ENCODE measurements at regions not wholly inside any gene's neighbourhood (a gene's known extent, or its start where the extent isn't known, plus 50 kb on each side); places are given as distances from the start of the nearest gene placed in this dataset.

DNA sequence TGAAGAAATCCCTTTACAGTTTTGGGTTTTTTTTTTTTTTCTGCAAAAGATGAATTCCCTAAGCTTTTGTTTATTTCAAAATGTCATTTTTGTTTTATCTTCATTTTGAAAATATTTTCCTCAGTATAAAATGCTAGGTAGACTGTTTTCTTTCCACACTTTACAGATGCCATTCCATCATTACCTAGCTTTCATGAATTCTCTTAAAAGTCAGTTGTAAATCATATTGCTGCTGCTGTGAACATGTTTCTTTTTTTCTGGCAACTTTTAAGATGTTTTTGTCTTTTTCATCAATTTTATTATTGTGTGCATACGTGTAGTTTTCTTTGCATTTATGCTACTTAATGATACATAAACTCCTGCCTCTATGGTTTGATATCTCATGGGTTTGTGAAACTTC lies 168.3 kb downstream of the FAXC start:
- Histone ChIP-seq H3K27me3 (ENCODE audit: control insufficient read depth in 2 of 2, insufficient read depth in 2 of 2, low read length in 2 of 2) (no peaks in the 10 kb centered on the region), H3K4me1 (replicated peaks in 1 of 2; ENCODE audit: control insufficient read depth in 2 of 2, insufficient read depth in 2 of 2, low read length in 2 of 2) (no peaks in the 10 kb centered on the region), H3K4me3 (no peak overlapping the region), H3K36me3 (ENCODE audit: control insufficient read depth, insufficient read depth, low read length) (no peaks in the 10 kb centered on the region), H3K9ac (ENCODE audit: insufficient read depth in 1 of 2, low read depth in 2 of 2, low read length in 2 of 2) (no peak overlapping the region), H3K27ac (ENCODE audit: extremely low read depth, low read depth, low read length) (no peak overlapping the region), H3K4me2 (ENCODE audit: insufficient read depth, low read length) (no peak overlapping the region), H3K9me1 (ENCODE audit: control insufficient read depth, insufficient read depth, low read length) (no peaks in the 10 kb centered on the region), H4K20me1 (replicated peaks; ENCODE audit: control insufficient read depth, insufficient read depth, low read length) (no peaks in the 10 kb centered on the region), H3K9me3 (replicated peaks; ENCODE audit: control insufficient read depth, insufficient read depth, low read depth, low read length) (no peaks in the 10 kb centered on the region), H3K79me2 (ENCODE audit: control insufficient read depth, insufficient read depth, low read length) (no peaks in the 10 kb centered on the region), H2AFZ (ENCODE audit: low read depth, low read length) (no peak overlapping the region)
- WGBS (ENCODE audit: insufficient coverage, low coverage, missing lambda C conversion rate), result 5% methylated on average over 1 of the region's 1 CpG
- intact Hi-C loops (cut with micrococcal nuclease) (no loop called here), in situ Hi-C loops (cut with MboI) (no loop called here)
- ATAC-seq (no peak), FAIRE-seq (no peak), DNase-seq (ENCODE audit: extremely low read depth in 1 of 4, low spot score in 3 of 4) (no peak)
- CTCF ChIA-PET (ENCODE audit: low intra/inter-chr PET ratio), result no interaction called here
- no TSS peak for BruUV-seq (replicated peaks)
- no peak for TF ChIP-seq ZEB2 (IDR thresholded peaks at IDR 0.05)
- TF ChIP-seq ZNF316 (IDR thresholded peaks at IDR 0.05), result peak; percentile 11; the same call in 1 of the 2 replicates
- POLR2A ChIA-PET, result interaction anchor here (0.6 kb wide), 1 partner anchor 67 kb away, joined by 3 read pairs; no protein-coding TSS in a partner anchor

DNA sequence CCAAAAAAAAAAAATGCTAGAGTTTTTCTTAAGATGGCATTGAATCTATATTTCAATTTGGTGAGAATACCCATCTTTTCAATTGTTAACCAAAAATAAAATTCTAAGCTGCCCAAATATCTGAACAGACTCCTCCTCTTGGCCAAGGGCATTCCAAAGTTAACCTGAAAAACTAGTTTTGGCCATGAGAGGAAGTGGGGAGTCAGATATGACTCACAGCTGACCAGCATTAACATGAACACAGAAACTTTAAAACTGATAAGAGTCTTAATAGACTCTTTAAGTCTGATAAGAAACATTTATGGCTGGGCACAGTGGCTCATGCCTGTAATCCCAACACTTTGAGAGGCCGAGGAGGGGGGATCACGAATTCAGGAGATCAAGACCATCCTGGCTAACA lies 171.3 kb downstream of the FAXC start:
- no peak for FAIRE-seq
- H2AFZ ChIP-seq (ENCODE audit: low read depth, low read length), result no peak overlapping the region
- ChIA-PET POLR2A (no interaction called here), CTCF (ENCODE audit: low intra/inter-chr PET ratio) (no interaction called here)
- no peak overlapping the region for H3K9ac ChIP-seq (ENCODE audit: insufficient read depth in 1 of 2, low read depth in 2 of 2, low read length in 2 of 2)
- no peaks in the 10 kb centered on the region for H3K9me3 ChIP-seq (replicated peaks; ENCODE audit: control insufficient read depth, insufficient read depth, low read depth, low read length)
- 0% methylated on average over 2 of the region's 2 CpGs for WGBS (ENCODE audit: insufficient coverage, low coverage, missing lambda C conversion rate)
- H3K4me3 ChIP-seq, result no peak overlapping the region
- in situ Hi-C loops (cut with MboI) (no loop called here), intact Hi-C loops (cut with micrococcal nuclease) (no loop called here)
- BruUV-seq (replicated peaks), result no TSS peak
- TF ChIP-seq ZNF212 (CRISPR knock-in tag; IDR thresholded peaks at IDR 0.05) (no peak), SPI1 (IDR thresholded peaks at IDR 0.05; ENCODE audit: borderline replicate concordance, low read depth, low read length) (0 out of 2 replicates have a peak, but pooled peaks have one; percentile 3)
- H3K27me3 ChIP-seq (ENCODE audit: control insufficient read depth in 2 of 2, insufficient read depth in 2 of 2, low read length in 2 of 2), result no peaks in the 10 kb centered on the region
- no peaks in the 10 kb centered on the region for H3K4me1 ChIP-seq (replicated peaks in 1 of 2; ENCODE audit: control insufficient read depth in 2 of 2, insufficient read depth in 2 of 2, low read length in 2 of 2)
- no peak for ATAC-seq
- H3K27ac ChIP-seq (ENCODE audit: extremely low read depth, low read depth, low read length), result no peak overlapping the region
- H3K4me2 ChIP-seq (ENCODE audit: insufficient read depth, low read length), result no peak overlapping the region
- DNase-seq (ENCODE audit: extremely low read depth in 1 of 4, low spot score in 3 of 4), result no peak
- H3K36me3 ChIP-seq (ENCODE audit: control insufficient read depth, insufficient read depth, low read length), result no peaks in the 10 kb centered on the region
- H4K20me1 ChIP-seq (replicated peaks; ENCODE audit: control insufficient read depth, insufficient read depth, low read length), result no peaks in the 10 kb centered on the region
- no peaks in the 10 kb centered on the region for H3K79me2 ChIP-seq (ENCODE audit: control insufficient read depth, insufficient read depth, low read length)
- H3K9me1 ChIP-seq (ENCODE audit: control insufficient read depth, insufficient read depth, low read length), result no peaks in the 10 kb centered on the region

Data from K562 (cell line).